ENCODE measurements at regions not wholly inside any gene's neighbourhood (a gene's known extent, or its start where the extent isn't known, plus 50 kb on each side); places are given as distances from the start of the nearest gene placed in this dataset.

DNA sequence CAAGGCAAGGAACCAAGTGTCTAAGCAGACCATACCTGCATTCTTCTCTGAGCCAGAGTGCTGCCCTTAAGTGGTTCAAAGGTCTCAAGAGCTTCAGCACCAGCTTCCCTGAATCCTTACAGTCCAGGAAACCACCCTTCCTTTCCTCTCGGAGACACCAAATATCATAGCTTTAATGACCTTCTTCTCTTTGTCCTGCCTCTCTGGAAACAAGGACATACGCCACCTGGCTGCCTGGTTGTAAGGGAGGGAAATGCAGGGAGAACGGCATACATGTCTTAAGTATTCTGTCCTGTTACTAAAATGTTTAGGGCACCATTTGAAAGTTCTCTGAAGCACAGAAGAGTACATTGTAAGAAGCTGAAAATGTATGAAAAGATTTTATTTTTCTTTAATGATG is 155.6 kb upstream of the ARRDC4 start:
- no peak overlapping the region for H3K27ac ChIP-seq (ENCODE audit: insufficient read depth, low read depth, low read length)
- intact Hi-C loops (cut with micrococcal nuclease) (no loop called here), dilution Hi-C loops (cut with MboI; ENCODE audit: extremely low pct_ligation_motif_present, low sequenced_read_pairs) (no loop called here)
- no peaks in the 10 kb centered on the region for H3K9me3 ChIP-seq (replicated peaks; ENCODE audit: control insufficient read depth, insufficient read depth, low read length)
- no TSS peak for BruUV-seq (replicated peaks)
- no peak overlapping the region for H3K4me3 ChIP-seq (replicated peaks in 1 of 3; ENCODE audit: insufficient read depth in 1 of 3, low read depth in 1 of 3, low read length in 3 of 3)
- ChIA-PET POLR2A (no interaction called here), CTCF (no interaction called here)
- FAIRE-seq (no peak), DNase-seq (ENCODE audit: low read depth, low spot score) (no peak)
- H4K20me1 ChIP-seq (replicated peaks; ENCODE audit: control insufficient read depth, extremely low read depth, insufficient read depth, low read length) = no peaks in the 10 kb centered on the region
- no peaks in the 10 kb centered on the region for H3K79me2 ChIP-seq (ENCODE audit: control insufficient read depth, insufficient read depth, low read length)
- no peaks in the 10 kb centered on the region for H3K27me3 ChIP-seq (ENCODE audit: control insufficient read depth in 2 of 2, insufficient read depth in 2 of 2, low read length in 2 of 2)
- no peaks in the 10 kb centered on the region for H3K4me1 ChIP-seq (ENCODE audit: control insufficient read depth, extremely low read depth, insufficient read depth, low read length)
- H2AFZ ChIP-seq (ENCODE audit: low read depth, low read length) = no peak overlapping the region
- TF ChIP-seq EZH2 (IDR thresholded peaks at IDR 0.05; ENCODE audit: borderline replicate concordance, low read depth, low read length, severe bottlenecking) (no peak), GATA2 (IDR thresholded peaks at IDR 0.05; ENCODE audit: insufficient read depth, insufficient read length, low read depth, low read length) (no peak), POLR2AphosphoS5 (IDR thresholded peaks at IDR 0.05; ENCODE audit: insufficient read depth, low read depth, low read length) (no peak), CTCF (IDR thresholded peaks at IDR 0.05; ENCODE audit: extremely low read depth in 1 of 2, insufficient read depth in 1 of 2, low read depth in 1 of 2, low read length in 2 of 2) (no peak), POLR2A (IDR thresholded peaks at IDR 0.05; ENCODE audit: low read depth, low read length) (no peak), FOS (IDR thresholded peaks at IDR 0.05; ENCODE audit: borderline replicate concordance, insufficient read depth, low read length) (no peak), JUN (IDR thresholded peaks at IDR 0.05; ENCODE audit: borderline replicate concordance, insufficient read depth, insufficient read length, low read depth) (no peak), MYC (IDR thresholded peaks at IDR 0.05; ENCODE audit: low read depth, low read length) (no peak)
- TF ChIP-seq, protein P1, sequence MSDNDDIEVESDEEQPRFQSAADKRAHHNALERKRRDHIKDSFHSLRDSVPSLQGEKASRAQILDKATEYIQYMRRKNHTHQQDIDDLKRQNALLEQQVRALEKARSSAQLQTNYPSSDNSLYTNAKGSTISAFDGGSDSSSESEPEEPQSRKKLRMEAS (IDR thresholded peaks at IDR 0.05; ENCODE audit: insufficient read depth, insufficient read length) = no peak
- no peak overlapping the region for H3K9ac ChIP-seq (replicated peaks; ENCODE audit: extremely low read depth, insufficient read depth, low read length)
- H3K36me3 ChIP-seq (ENCODE audit: control insufficient read depth in 2 of 2, extremely low read depth in 1 of 2, insufficient read depth in 2 of 2, low read length in 2 of 2) = no peaks in the 10 kb centered on the region
- H3K4me2 ChIP-seq (ENCODE audit: insufficient read depth, low read length) = no peak overlapping the region
- H3K9me1 ChIP-seq (replicated peaks; ENCODE audit: control insufficient read depth, extremely low read depth, insufficient read depth, low read length) = no peaks in the 10 kb centered on the region

Data from endothelial cell of umbilical vein (primary cell).